ENCODE measurements at regions not wholly inside any gene's neighbourhood (a gene's known extent, or its start where the extent isn't known, plus 50 kb on each side); places are given as distances from the start of the nearest gene placed in this dataset.

DNA sequence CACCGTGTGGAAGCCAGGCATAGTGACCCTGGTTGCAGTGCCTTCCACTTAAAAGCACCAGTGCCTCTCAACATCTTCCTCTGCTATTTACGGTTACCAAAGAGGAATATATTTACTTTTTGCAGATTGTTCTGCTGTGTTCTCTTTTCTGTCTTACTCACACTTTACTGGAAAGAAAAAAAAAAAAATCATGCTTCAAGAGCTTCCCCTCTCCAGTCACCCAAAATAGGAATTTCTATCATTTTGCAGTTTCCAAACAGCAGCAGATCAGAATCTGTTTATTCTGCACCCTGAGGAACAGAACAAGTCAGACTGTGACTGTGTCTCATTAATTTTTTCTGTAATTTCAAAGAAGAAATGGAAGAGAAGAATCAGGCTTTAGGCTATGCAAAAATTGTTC is 96.1 kb downstream of the KCNJ2 start:
- Histone ChIP-seq H3K4me3 (no peak overlapping the region), H3K9me3 (no peaks in the 10 kb centered on the region), H3K27me3 (no peaks in the 10 kb centered on the region), H3K36me3 (no peaks in the 10 kb centered on the region), H3K27ac (no peak overlapping the region), H3K4me1 (no peaks in the 10 kb centered on the region)
- TF ChIP-seq POLR2A (IDR thresholded peaks at IDR 0.05) (no peak), EP300 (IDR thresholded peaks at IDR 0.05) (no peak), POLR2AphosphoS5 (IDR thresholded peaks at IDR 0.05) (no peak)
- no peak for DNase-seq (ENCODE audit: low spot score in 2 of 2)
- WGBS: 60% methylated on average over 2 of the region's 2 CpGs

DNA sequence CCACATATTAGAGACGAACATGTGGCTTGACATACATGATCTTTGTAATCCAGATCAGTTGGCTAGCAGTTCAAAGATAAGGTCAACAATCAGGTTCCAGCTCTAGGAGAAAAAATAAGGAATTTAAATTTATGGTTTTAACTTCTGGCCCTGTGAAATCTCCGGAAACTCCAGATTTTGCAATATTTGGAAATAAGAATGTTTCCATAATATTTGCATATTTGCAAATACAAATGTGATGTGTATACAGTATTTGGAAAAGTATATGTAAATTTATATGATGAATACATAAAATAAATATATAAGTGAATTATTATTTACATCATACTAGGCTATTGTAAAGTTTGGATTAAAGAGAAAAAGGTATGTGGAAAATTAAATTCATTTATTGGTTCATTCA is 97.1 kb downstream of the KCNJ2 start:
- WGBS: 65% methylated on average over 2 of the region's 2 CpGs
- no peaks in the 10 kb centered on the region for H3K36me3 ChIP-seq
- H3K27ac ChIP-seq: no peak overlapping the region
- TF ChIP-seq POLR2AphosphoS5 (IDR thresholded peaks at IDR 0.05) (no peak), POLR2A (IDR thresholded peaks at IDR 0.05) (no peak), EP300 (IDR thresholded peaks at IDR 0.05) (no peak)
- TF ChIP-seq, protein P1, sequence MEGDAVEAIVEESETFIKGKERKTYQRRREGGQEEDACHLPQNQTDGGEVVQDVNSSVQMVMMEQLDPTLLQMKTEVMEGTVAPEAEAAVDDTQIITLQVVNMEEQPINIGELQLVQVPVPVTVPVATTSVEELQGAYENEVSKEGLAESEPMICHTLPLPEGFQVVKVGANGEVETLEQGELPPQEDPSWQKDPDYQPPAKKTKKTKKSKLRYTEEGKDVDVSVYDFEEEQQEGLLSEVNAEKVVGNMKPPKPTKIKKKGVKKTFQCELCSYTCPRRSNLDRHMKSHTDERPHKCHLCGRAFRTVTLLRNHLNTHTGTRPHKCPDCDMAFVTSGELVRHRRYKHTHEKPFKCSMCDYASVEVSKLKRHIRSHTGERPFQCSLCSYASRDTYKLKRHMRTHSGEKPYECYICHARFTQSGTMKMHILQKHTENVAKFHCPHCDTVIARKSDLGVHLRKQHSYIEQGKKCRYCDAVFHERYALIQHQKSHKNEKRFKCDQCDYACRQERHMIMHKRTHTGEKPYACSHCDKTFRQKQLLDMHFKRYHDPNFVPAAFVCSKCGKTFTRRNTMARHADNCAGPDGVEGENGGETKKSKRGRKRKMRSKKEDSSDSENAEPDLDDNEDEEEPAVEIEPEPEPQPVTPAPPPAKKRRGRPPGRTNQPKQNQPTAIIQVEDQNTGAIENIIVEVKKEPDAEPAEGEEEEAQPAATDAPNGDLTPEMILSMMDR (IDR thresholded peaks at IDR 0.05): no peak
- no peaks in the 10 kb centered on the region for H3K9me3 ChIP-seq
- no peak overlapping the region for H3K4me3 ChIP-seq
- no peak for DNase-seq (ENCODE audit: low spot score in 2 of 2)
- H3K27me3 ChIP-seq: no peaks in the 10 kb centered on the region
- no peaks in the 10 kb centered on the region for H3K4me1 ChIP-seq

DNA sequence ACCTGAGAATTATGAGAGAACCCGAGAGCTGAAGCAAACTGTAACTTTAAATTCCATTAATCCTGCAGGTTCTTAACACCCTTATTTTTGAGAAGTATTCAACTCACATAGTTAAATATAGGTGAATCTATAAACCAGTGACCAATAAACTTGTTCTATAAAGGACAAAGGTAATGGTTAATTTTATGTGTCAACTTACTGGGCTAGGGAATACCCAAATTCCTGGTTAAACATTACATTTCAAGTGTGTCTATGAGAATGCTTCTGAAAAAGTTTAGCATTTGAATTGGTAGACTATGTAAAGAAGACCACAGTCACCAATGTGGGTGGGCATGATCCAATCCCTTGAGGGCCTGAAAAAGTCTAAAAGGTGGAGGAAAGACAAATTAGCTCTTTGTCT is 99.1 kb downstream of the KCNJ2 start:
- Histone ChIP-seq H3K9me3 (no peaks in the 10 kb centered on the region), H3K4me1 (no peaks in the 10 kb centered on the region), H3K4me3 (no peak overlapping the region), H3K27me3 (no peaks in the 10 kb centered on the region), H3K27ac (no peak overlapping the region), H3K36me3 (no peaks in the 10 kb centered on the region)
- WGBS: 94% methylated on average over 1 of the region's 1 CpG
- no peak for TF ChIP-seq POLR2AphosphoS5 (IDR thresholded peaks at IDR 0.05)
- no peak for DNase-seq (ENCODE audit: low spot score in 2 of 2)

DNA sequence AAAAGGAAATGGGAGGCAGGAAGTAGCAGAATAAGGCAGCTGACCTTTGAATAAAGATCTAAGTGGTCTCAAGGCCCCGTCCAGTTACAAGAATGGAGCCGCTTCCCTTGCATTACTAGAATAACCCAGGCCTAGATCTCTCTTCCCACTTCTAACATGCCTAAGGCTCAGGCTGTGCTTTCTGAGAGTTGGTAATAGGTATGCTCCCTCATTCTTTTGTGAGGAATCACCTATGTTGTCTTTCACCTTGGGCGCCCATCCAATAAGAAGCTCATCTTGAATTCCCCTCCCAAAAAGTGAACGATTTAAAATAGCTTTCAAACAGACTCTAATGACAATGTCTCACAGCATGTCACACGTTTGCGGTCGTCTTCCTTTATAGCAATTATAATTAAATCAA is 101.2 kb downstream of the KCNJ2 start:
- no peaks in the 10 kb centered on the region for H3K9me3 ChIP-seq
- TF ChIP-seq POLR2AphosphoS5 (IDR thresholded peaks at IDR 0.05) (no peak), EP300 (IDR thresholded peaks at IDR 0.05) (no peak)
- TF ChIP-seq, protein P1 (IDR thresholded peaks at IDR 0.05): no peak
- WGBS: 73% methylated on average over 7 of the region's 7 CpGs
- no peaks in the 10 kb centered on the region for H3K4me1 ChIP-seq
- no peaks in the 10 kb centered on the region for H3K27me3 ChIP-seq
- DNase-seq (ENCODE audit: low spot score in 2 of 2): no peak
- H3K4me3 ChIP-seq: no peak overlapping the region
- no peaks in the 10 kb centered on the region for H3K36me3 ChIP-seq
- H3K27ac ChIP-seq: no peak overlapping the region

DNA sequence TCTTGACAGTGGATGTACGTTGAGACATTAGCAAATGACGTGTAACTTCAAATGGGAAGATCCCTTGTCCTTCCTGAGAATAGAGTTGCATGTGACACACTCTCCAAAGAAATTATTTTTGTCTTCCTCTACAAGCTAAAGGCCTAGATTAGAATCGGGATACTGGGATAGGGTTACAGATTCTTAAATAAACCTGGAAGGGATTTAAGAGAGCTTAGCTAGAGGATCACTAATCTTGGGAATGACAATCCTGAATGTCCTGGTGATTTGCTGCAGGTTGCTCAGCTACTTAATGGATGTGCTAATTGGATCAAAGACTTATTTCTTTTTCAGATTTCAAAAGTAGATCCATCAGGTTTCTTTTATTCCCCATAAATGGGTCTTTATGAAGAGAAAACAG is 101.9 kb downstream of the KCNJ2 start:
- DNase-seq (ENCODE audit: low spot score in 2 of 2): no peak
- Histone ChIP-seq H3K27me3 (no peaks in the 10 kb centered on the region), H3K4me3 (no peak overlapping the region), H3K27ac (no peak overlapping the region), H3K9me3 (no peaks in the 10 kb centered on the region), H3K4me1 (no peaks in the 10 kb centered on the region), H3K36me3 (no peaks in the 10 kb centered on the region)
- TF ChIP-seq POLR2A (IDR thresholded peaks at IDR 0.05) (no peak), POLR2AphosphoS5 (IDR thresholded peaks at IDR 0.05) (no peak), EP300 (IDR thresholded peaks at IDR 0.05) (no peak)
- TF ChIP-seq, protein P1 (IDR thresholded peaks at IDR 0.05): no peak
- WGBS: 86% methylated on average over 3 of the region's 3 CpGs

DNA sequence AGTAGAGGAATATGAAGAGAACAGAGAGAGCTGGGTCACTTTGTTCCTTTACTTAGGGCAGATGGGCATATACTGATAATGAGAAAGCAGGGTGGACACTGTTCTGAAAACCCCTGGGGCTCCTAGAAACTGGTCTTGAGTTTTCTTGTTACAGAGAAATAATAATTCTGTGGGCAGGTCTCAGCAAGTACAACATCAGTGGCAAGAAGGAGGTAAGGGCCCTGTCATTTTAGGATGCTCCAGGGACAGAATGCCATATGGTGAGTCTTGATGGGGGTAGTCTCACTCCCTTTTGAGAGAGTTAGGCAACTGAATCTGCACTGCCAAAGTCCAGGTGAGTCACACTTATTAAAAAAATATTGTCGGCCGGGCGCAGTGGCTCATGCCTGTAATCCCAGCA is 102.3 kb downstream of the KCNJ2 start:
- H3K27ac ChIP-seq: no peak overlapping the region
- H3K36me3 ChIP-seq: no peaks in the 10 kb centered on the region
- no peak for DNase-seq (ENCODE audit: low spot score in 2 of 2)
- H3K4me3 ChIP-seq: no peak overlapping the region
- TF ChIP-seq POLR2AphosphoS5 (IDR thresholded peaks at IDR 0.05) (no peak), EP300 (IDR thresholded peaks at IDR 0.05) (no peak), POLR2A (IDR thresholded peaks at IDR 0.05) (no peak)
- TF ChIP-seq, protein P1 (IDR thresholded peaks at IDR 0.05): no peak
- H3K27me3 ChIP-seq: no peaks in the 10 kb centered on the region
- H3K4me1 ChIP-seq: no peaks in the 10 kb centered on the region
- 96% methylated on average over 3 of the region's 3 CpGs for WGBS
- no peaks in the 10 kb centered on the region for H3K9me3 ChIP-seq
